Ovary (tissue), 3 donors: ENCODE measurements at regions not wholly inside any gene's neighbourhood (a gene's known extent, or its start where the extent isn't known, plus 50 kb on each side); places are given as distances from the start of the nearest gene placed in this dataset.

Experiments
- CTCF ChIP-seq, 3 donors: fragments of 450-650 bp in 2 of 3; fragments of 200-600 bp in 1 of 3; IDR thresholded peaks; one replicate each; pipeline versions ENCODE4 v1.5.1 to v1.8.0; 2016 to 2022; ENCODE audit warnings: antibody characterized with exemption in 3 of 3, mild to moderate bottlenecking in 1 of 3
- POLR2A ChIP-seq: fragments of 450-650 bp; IDR thresholded peaks from one replicate; pipeline ENCODE4 v1.6.1; 2017; ENCODE audit warnings: antibody characterized with exemption, mild to moderate bottlenecking, moderate library complexity
- donor health status: DM: no; HTN: no; CAD: no.

GRCh38 chr3:23748398-23749110, 57.2 kb upstream of the UBE2E1 start:
- no peak for TF ChIP-seq CTCF (IDR thresholded peaks at IDR 0.05)
- no peak for TF ChIP-seq POLR2A
